ENCODE measurements at regions not wholly inside any gene's neighbourhood (a gene's known extent, or its start where the extent isn't known, plus 50 kb on each side); places are given as distances from the start of the nearest gene placed in this dataset.

GRCh38 chr20:51092338-51092737, 69.4 kb upstream of the KCNG1 start:
- DNase-seq (ENCODE audit: low spot score): no peak
- TF ChIP-seq CTCF (IDR thresholded peaks at IDR 0.05; ENCODE audit: extremely low read depth, missing control alignments): no peak

GRCh38 chr20:51091406-51092195, 68.7 kb upstream of the KCNG1 start:
- no peak for DNase-seq (ENCODE audit: low spot score)
- TF ChIP-seq CTCF (IDR thresholded peaks at IDR 0.05; ENCODE audit: extremely low read depth, missing control alignments): no peak

GRCh38 chr20:51089840-51090239, 66.9 kb upstream of the KCNG1 start:
- DNase-seq (ENCODE audit: low spot score): no peak
- TF ChIP-seq CTCF (IDR thresholded peaks at IDR 0.05; ENCODE audit: extremely low read depth, missing control alignments): no peak

GRCh38 chr20:51089272-51089781, 66.4 kb upstream of the KCNG1 start:
- TF ChIP-seq CTCF (IDR thresholded peaks at IDR 0.05; ENCODE audit: extremely low read depth, missing control alignments): no peak
- DNase-seq (ENCODE audit: low spot score): no peak

- TF ChIP-seq CTCF (IDR thresholded peaks at IDR 0.05; ENCODE audit: extremely low read depth, missing control alignments): no peak
- no peak for DNase-seq (ENCODE audit: low spot score)
These were observed 64.4 kb upstream of the KCNG1 start for GRCh38 chr20:51087266-51087665.

GRCh38 chr20:51085769-51086168, 62.9 kb upstream of the KCNG1 start:
- TF ChIP-seq CTCF (IDR thresholded peaks at IDR 0.05; ENCODE audit: extremely low read depth, missing control alignments): no peak
- no peak for DNase-seq (ENCODE audit: low spot score)

GRCh38 chr20:51084593-51085377, 61.9 kb upstream of the KCNG1 start:
- no peak for TF ChIP-seq CTCF (IDR thresholded peaks at IDR 0.05; ENCODE audit: extremely low read depth, missing control alignments)
- no peak for DNase-seq (ENCODE audit: low spot score)
